Mesenchymal stem cell (in vitro differentiated cells and primary cell): ENCODE measurements at regions not wholly inside any gene's neighbourhood (a gene's known extent, or its start where the extent isn't known, plus 50 kb on each side); places are given as distances from the start of the nearest gene placed in this dataset.
A peak's percentile ranks its signal among the peaks of the same experiment; 100 is the strongest.

Experiments used
- DNase-seq: peaks from one replicate; pipeline ENCODE4 v3.0.0-alpha.2; 2013
- H2AFZ ChIP-seq: one replicate; pipeline ENCODE4 v1.6.1; 2013; ENCODE audit warnings: low read depth, mild to moderate bottlenecking, control low read depth, inconsistent platforms, low read length, moderate library complexity
- H2AK5ac ChIP-seq: 2 replicates; pipeline ENCODE4 v1.6.1; 2013; ENCODE audit warnings: low read length, moderate library complexity, mild to moderate bottlenecking, inconsistent platforms; ENCODE audit not compliant: severe bottlenecking
- H2BK120ac ChIP-seq: one replicate; pipeline ENCODE4 v1.6.1; 2013; ENCODE audit warnings: low read depth, mild to moderate bottlenecking, inconsistent platforms, low read length, moderate library complexity
- H2BK12ac ChIP-seq, 2 experiments: one replicate each; pipeline ENCODE4 v1.6.1; 2013; ENCODE audit warnings: inconsistent platforms in 2 of 2, low read length in 2 of 2, mild to moderate bottlenecking in 2 of 2, moderate library complexity in 2 of 2, control low read depth in 1 of 2
- H2BK15ac ChIP-seq: one replicate; pipeline ENCODE4 v1.6.1; 2013; ENCODE audit warnings: mild to moderate bottlenecking, low read depth, inconsistent platforms; ENCODE audit not compliant: poor library complexity, severe bottlenecking
- H2BK5ac ChIP-seq: 2 replicates; pipeline ENCODE4 v1.6.1; 2013; ENCODE audit warnings: low read depth, mild to moderate bottlenecking, low read length, control low read depth, inconsistent platforms; ENCODE audit not compliant: poor library complexity, severe bottlenecking
- H3K14ac ChIP-seq, 2 experiments: one replicate each; pipeline ENCODE4 v1.6.1; 2013; ENCODE audit warnings: inconsistent platforms in 2 of 2, low read length in 2 of 2, control low read depth in 1 of 2, mild to moderate bottlenecking in 1 of 2, moderate library complexity in 1 of 2
- H3K18ac ChIP-seq, 2 experiments: one replicate each; pipeline ENCODE4 v1.6.1; 2013; ENCODE audit warnings: inconsistent platforms in 2 of 2, low read length in 2 of 2, control low read depth in 1 of 2, low read depth in 1 of 2, mild to moderate bottlenecking in 1 of 2
- H3K23ac ChIP-seq, 2 experiments: one replicate each; pipeline ENCODE4 v1.6.1; 2013; ENCODE audit warnings: inconsistent platforms in 2 of 2, low read length in 2 of 2, mild to moderate bottlenecking in 2 of 2, moderate library complexity in 2 of 2, control low read depth in 1 of 2
- H3K27ac ChIP-seq: 2 replicates; pipeline ENCODE4 v1.5.1; 2013; ENCODE audit warnings: mild to moderate bottlenecking, moderate library complexity, low read length, control low read depth, inconsistent platforms; ENCODE audit not compliant: poor library complexity, severe bottlenecking
- H3K27me3 ChIP-seq, 2 experiments: 2 replicates each; pipeline versions ENCODE4 v1.6.1 to v1.7.0; 2013; ENCODE audit warnings: low read length in 2 of 2, mild to moderate bottlenecking in 2 of 2, moderate library complexity in 2 of 2, control low read depth in 1 of 2, inconsistent platforms in 1 of 2; ENCODE audit not compliant: control insufficient read depth in 1 of 2, insufficient read depth in 1 of 2
- H3K36me3 ChIP-seq, 2 experiments: 2 replicates each; pipeline versions ENCODE4 v1.6.1 to v1.7.0; 2013; ENCODE audit warnings: low read length in 2 of 2, control low read depth in 1 of 2, inconsistent platforms in 1 of 2, low read depth in 1 of 2, mild to moderate bottlenecking in 1 of 2; ENCODE audit not compliant: insufficient read depth in 2 of 2, control insufficient read depth in 1 of 2
- H3K4ac ChIP-seq, 2 experiments: one replicate each; pipeline ENCODE4 v1.6.1; 2013; ENCODE audit warnings: inconsistent platforms in 2 of 2, low read length in 2 of 2, mild to moderate bottlenecking in 2 of 2, moderate library complexity in 2 of 2, control low read depth in 1 of 2, low read depth in 1 of 2
- H3K4me1 ChIP-seq: 2 replicates; pipeline ENCODE4 v1.6.1; 2013; ENCODE audit warnings: low read depth, low read length, control low read depth; ENCODE audit not compliant: control insufficient read depth, insufficient read depth
- H3K4me2 ChIP-seq: 2 replicates; pipeline ENCODE4 v1.6.1; 2013; ENCODE audit warnings: low read length, mild to moderate bottlenecking, inconsistent platforms; ENCODE audit not compliant: poor library complexity, severe bottlenecking
- H3K4me3 ChIP-seq, 2 experiments: 2 replicates each; pipeline versions ENCODE4 v1.5.1 to v1.7.0; 2013; ENCODE audit warnings: low read length in 2 of 2, mild to moderate bottlenecking in 2 of 2, control low read depth in 1 of 2, low read depth in 1 of 2; ENCODE audit not compliant: insufficient read depth in 1 of 2
- H3K79me1 ChIP-seq: replicated peaks from 2 replicates; pipeline ENCODE4 v1.6.1; 2013; ENCODE audit warnings: mild to moderate bottlenecking, control low read depth, low read length, inconsistent platforms; ENCODE audit not compliant: poor library complexity, severe bottlenecking
- H3K9ac ChIP-seq: 2 replicates; pipeline ENCODE4 v1.7.0; 2013; ENCODE audit warnings: mild to moderate bottlenecking, low read length, moderate library complexity
- H3K9me3 ChIP-seq: 2 replicates; pipeline ENCODE4 v1.7.0; 2013; ENCODE audit warnings: mild to moderate bottlenecking, low read length; ENCODE audit not compliant: control insufficient read depth
- H4K8ac ChIP-seq: one replicate; pipeline ENCODE4 v1.6.1; 2013; ENCODE audit warnings: inconsistent platforms, mild to moderate bottlenecking, low read length, moderate library complexity
- H4K91ac ChIP-seq: one replicate; pipeline ENCODE4 v1.6.1; 2013; ENCODE audit warnings: mild to moderate bottlenecking, low read length, inconsistent platforms
- WGBS: methylation state at CpG from one replicate; pipeline ENCODE4 v1.1.7; 2013; ENCODE audit warnings: mixed read lengths; 5-methylcytosine and 5-hydroxymethylcytosine counted together

GRCh38 chr9:82789155-82789824 lies 273.7 kb downstream of the RASEF start:
- no peak overlapping the region for H2BK15ac ChIP-seq

GRCh38 chr9:82790875-82791274 lies 272.1 kb downstream of the RASEF start:
- no peaks in the 10 kb centered on the region for H3K79me1 ChIP-seq

More at GRCh38 chr9:82789155-82789824, 273.7 kb downstream of the RASEF start:
- no peak overlapping the region for H3K27ac ChIP-seq
- no peak overlapping the region for H2AFZ ChIP-seq
- H2BK120ac ChIP-seq: no peak overlapping the region
- no peak for DNase-seq
- 99% methylated on average over 4 of the region's 6 CpGs for WGBS
- no peak overlapping the region for H3K4me2 ChIP-seq
- no peaks in the 10 kb centered on the region for H3K36me3 ChIP-seq
- H3K9ac ChIP-seq: no peak overlapping the region
- H3K79me1 ChIP-seq: no peaks in the 10 kb centered on the region
- H2BK12ac ChIP-seq: no peak overlapping the region
- H3K14ac ChIP-seq: no peak overlapping the region
- H3K9me3 ChIP-seq: peaks cover 5% of the 10 kb centered on the region
- H3K4me3 ChIP-seq: no peak overlapping the region
- H4K8ac ChIP-seq: no peak overlapping the region
- H2BK5ac ChIP-seq: no peak overlapping the region
- no peak overlapping the region for H4K91ac ChIP-seq
- H3K27me3 ChIP-seq: no peaks in the 10 kb centered on the region
- no peaks in the 10 kb centered on the region for H3K4me1 ChIP-seq
- no peak overlapping the region for H3K18ac ChIP-seq
- no peak overlapping the region for H3K23ac ChIP-seq
- H2AK5ac ChIP-seq: no peak overlapping the region
- H3K4ac ChIP-seq: no peak overlapping the region

GRCh38 chr9:82791692-82792091 lies 271.2 kb downstream of the RASEF start:
- Histone ChIP-seq H2AFZ (no peak overlapping the region), H2BK12ac (no peak overlapping the region), H3K27me3 (no peaks in the 10 kb centered on the region), H3K9me3 (peaks cover 6% of the 10 kb centered on the region), H3K27ac (no peak overlapping the region), H3K9ac (no peak overlapping the region), H3K23ac (no peak overlapping the region), H4K91ac (no peak overlapping the region), H3K36me3 (no peaks in the 10 kb centered on the region), H3K4me3 (no peak overlapping the region), H2BK120ac (no peak overlapping the region), H4K8ac (no peak overlapping the region), H3K4ac (no peak overlapping the region), H2BK15ac (no peak overlapping the region), H2AK5ac (no peak overlapping the region), H3K14ac (no peak overlapping the region), H3K4me1 (no peaks in the 10 kb centered on the region), H3K18ac (no peak overlapping the region), H2BK5ac (no peak overlapping the region), H3K4me2 (no peak overlapping the region), H3K79me1 (no peaks in the 10 kb centered on the region)
- 29% methylated on average over 1 of the region's 2 CpGs for WGBS
- DNase-seq: no peak

More at GRCh38 chr9:82790875-82791274, 272.1 kb downstream of the RASEF start:
- DNase-seq: no peak
- Histone ChIP-seq H3K18ac (no peak overlapping the region), H3K9me3 (peaks cover 6% of the 10 kb centered on the region), H3K4me2 (no peak overlapping the region), H3K14ac (no peak overlapping the region), H3K23ac (no peak overlapping the region), H3K4me1 (no peaks in the 10 kb centered on the region), H3K27ac (no peak overlapping the region), H3K4ac (no peak overlapping the region), H3K36me3 (no peaks in the 10 kb centered on the region), H3K4me3 (no peak overlapping the region), H2AFZ (peak overlapping the region; percentile 43), H2BK15ac (no peak overlapping the region), H2BK5ac (no peak overlapping the region), H4K8ac (no peak overlapping the region), H2BK120ac (no peak overlapping the region), H2AK5ac (no peak overlapping the region), H4K91ac (no peak overlapping the region), H3K27me3 (no peaks in the 10 kb centered on the region), H2BK12ac (no peak overlapping the region), H3K9ac (no peak overlapping the region)
- 44% methylated on average over 1 of the region's 1 CpG for WGBS

GRCh38 chr9:82797534-82797933 lies 265.4 kb downstream of the RASEF start:
- peaks cover 4% of the 10 kb centered on the region for H3K9me3 ChIP-seq
- no peak overlapping the region for H3K4me2 ChIP-seq
- no peak overlapping the region for H3K27ac ChIP-seq
- no peak overlapping the region for H4K8ac ChIP-seq
- WGBS: 69% methylated on average over 3 of the region's 3 CpGs
- no peak overlapping the region for H2BK15ac ChIP-seq
- DNase-seq: no peak
- no peaks in the 10 kb centered on the region for H3K27me3 ChIP-seq
- H2AFZ ChIP-seq: no peak overlapping the region
- H3K79me1 ChIP-seq: no peaks in the 10 kb centered on the region
- H2BK12ac ChIP-seq: peak overlapping the region; percentile 8 to 24
- no peaks in the 10 kb centered on the region for H3K36me3 ChIP-seq
- no peak overlapping the region for H2BK5ac ChIP-seq
- no peak overlapping the region for H3K23ac ChIP-seq
- no peak overlapping the region for H3K18ac ChIP-seq
- H3K4me1 ChIP-seq: no peaks in the 10 kb centered on the region
- H2AK5ac ChIP-seq: no peak overlapping the region
- H3K14ac ChIP-seq: no peak overlapping the region
- H3K9ac ChIP-seq: no peak overlapping the region
- no peak overlapping the region for H2BK120ac ChIP-seq
- peak overlapping the region in 1 of 2 experiments; percentile 19 for H3K4ac ChIP-seq
- no peak overlapping the region for H4K91ac ChIP-seq
- H3K4me3 ChIP-seq: no peak overlapping the region
